ENCODE measurements at regions not wholly inside any gene's neighbourhood (a gene's known extent, or its start where the extent isn't known, plus 50 kb on each side); places are given as distances from the start of the nearest gene placed in this dataset.

DNA sequence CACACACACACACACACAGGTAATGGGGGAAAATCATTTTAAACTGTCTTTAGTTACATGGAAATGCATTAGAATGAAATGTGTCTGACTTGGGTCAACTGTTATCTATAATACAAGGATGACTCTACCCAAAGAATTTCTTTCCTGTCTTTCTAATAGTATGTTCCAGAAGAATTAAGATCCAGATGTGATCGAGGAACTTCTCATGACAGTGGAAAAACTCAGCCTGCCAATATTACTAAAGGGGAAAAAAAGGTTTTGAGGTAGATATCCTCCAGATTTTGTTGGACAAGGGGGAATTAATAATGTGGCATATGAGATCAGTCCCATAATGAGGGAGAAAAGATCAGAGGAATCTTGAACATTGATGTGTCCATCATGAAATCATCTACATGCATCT is 190.6 kb upstream of the MAP3K1 start:
- Histone ChIP-seq H3K4me3 (no peak overlapping the region), H3K36me3 (no peaks in the 10 kb centered on the region), H3K4me1 (ENCODE audit: low read depth) (no peaks in the 10 kb centered on the region), H3K9me3 (ENCODE audit: low read depth) (no peaks in the 10 kb centered on the region), H3K27me3 (no peaks in the 10 kb centered on the region), H3K27ac (no peak overlapping the region)
- no peak for DNase-seq (ENCODE audit: low read depth in 1 of 2, low spot score in 1 of 2)
- TF ChIP-seq, protein P1, sequence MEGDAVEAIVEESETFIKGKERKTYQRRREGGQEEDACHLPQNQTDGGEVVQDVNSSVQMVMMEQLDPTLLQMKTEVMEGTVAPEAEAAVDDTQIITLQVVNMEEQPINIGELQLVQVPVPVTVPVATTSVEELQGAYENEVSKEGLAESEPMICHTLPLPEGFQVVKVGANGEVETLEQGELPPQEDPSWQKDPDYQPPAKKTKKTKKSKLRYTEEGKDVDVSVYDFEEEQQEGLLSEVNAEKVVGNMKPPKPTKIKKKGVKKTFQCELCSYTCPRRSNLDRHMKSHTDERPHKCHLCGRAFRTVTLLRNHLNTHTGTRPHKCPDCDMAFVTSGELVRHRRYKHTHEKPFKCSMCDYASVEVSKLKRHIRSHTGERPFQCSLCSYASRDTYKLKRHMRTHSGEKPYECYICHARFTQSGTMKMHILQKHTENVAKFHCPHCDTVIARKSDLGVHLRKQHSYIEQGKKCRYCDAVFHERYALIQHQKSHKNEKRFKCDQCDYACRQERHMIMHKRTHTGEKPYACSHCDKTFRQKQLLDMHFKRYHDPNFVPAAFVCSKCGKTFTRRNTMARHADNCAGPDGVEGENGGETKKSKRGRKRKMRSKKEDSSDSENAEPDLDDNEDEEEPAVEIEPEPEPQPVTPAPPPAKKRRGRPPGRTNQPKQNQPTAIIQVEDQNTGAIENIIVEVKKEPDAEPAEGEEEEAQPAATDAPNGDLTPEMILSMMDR (IDR thresholded peaks at IDR 0.05; ENCODE audit: low read depth, low read length), result no peak

DNA sequence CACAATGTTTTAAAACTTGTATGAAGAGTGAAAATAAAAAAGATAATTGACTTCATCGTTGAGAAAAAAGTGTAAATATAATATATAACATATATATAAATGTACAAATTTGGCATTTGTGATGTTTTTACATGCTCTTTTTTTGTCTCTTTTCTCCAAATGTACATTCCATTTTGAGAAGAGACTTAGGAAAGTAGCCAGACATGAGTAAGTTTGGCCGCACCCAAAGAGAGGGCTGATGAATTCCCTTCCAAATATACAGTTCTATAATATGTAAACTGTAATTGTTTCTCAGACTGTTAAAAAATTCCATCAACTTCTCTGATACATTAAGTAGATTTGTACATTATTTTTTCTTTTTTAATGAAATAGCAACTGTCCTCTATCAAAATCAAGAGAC is 193.2 kb upstream of the MAP3K1 start:
- no peak for DNase-seq (ENCODE audit: low read depth in 1 of 2, low spot score in 1 of 2)
- Histone ChIP-seq H3K27me3 (no peaks in the 10 kb centered on the region), H3K9me3 (ENCODE audit: low read depth) (no peaks in the 10 kb centered on the region), H3K4me3 (no peak overlapping the region), H3K36me3 (no peaks in the 10 kb centered on the region), H3K4me1 (ENCODE audit: low read depth) (no peaks in the 10 kb centered on the region), H3K27ac (no peak overlapping the region)
- TF ChIP-seq, protein P1 (IDR thresholded peaks at IDR 0.05; ENCODE audit: low read depth, low read length), result no peak

DNA sequence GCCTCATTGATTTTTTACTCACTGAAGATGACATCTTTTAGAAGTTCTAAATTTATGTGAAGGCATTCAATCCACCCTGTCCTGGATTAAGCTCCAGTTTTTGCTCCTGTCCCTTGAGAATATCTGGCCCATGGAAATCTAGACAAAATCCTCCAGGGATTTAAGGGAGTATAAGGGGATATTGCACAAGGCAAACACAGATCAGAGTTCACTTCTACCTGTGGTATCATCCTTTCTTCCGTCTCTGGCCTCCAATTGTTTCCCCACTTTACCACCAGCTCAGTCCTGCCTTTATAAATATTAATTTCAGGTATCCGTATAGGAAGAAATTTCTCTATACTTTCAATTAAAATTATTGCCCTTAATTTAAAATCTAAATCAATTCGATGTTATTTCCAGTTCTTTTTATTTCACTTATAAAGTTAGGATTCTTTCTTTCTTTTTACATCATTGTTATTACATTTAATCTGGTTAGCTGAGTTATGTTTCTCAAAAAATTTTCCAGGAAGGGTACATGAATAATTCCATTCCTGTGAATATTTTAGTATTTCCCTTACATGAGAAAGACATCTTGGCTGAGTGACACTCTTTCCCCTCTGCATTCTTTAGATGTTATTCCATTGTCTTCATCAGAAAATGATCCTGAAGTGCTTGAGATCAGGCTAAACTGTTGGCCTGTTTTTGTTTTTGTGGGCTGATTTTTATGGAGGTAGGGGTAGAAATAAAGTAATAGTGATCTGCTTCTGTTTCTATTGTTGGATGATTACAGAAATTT is 194.3 kb upstream of the MAP3K1 start:
- DNase-seq (ENCODE audit: low read depth in 1 of 2, low spot score in 1 of 2), result peak in 1 of 2 donors; percentile 22
- TF ChIP-seq, protein P1 (IDR thresholded peaks at IDR 0.05; ENCODE audit: low read depth, low read length), result no peak
- H3K27ac ChIP-seq, result no peak overlapping the region

DNA sequence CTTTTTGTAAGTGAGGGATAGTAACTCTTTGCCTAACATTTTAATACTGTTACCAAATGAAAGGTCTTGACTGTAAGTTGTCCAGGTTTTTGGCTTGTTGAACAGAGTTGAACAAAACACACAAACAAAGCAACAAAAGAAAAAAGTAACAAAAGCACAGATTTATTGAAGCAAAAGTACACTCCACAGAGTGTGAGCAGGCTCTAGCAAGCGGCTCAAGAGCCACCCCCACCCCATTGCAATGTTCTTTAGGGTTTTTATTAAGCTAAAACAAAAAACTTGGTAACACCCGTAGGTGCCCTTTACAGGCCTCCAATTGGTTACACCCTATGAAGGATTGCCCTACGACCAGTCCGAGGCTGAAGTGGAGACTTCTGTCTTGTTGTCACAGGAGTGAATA is 197.4 kb upstream of the MAP3K1 start:
- Histone ChIP-seq H3K27ac (no peak overlapping the region), H3K36me3 (no peaks in the 10 kb centered on the region), H3K9me3 (ENCODE audit: low read depth) (no peaks in the 10 kb centered on the region), H3K4me3 (no peak overlapping the region), H3K27me3 (no peaks in the 10 kb centered on the region), H3K4me1 (ENCODE audit: low read depth) (peaks cover 14% of the 10 kb centered on the region)
- TF ChIP-seq, protein P1 (IDR thresholded peaks at IDR 0.05; ENCODE audit: low read depth, low read length), result no peak
- DNase-seq (ENCODE audit: low read depth in 1 of 2, low spot score in 1 of 2), result no peak

More for the DNA sequence above, 194.3 kb upstream of the MAP3K1 start:
- Histone ChIP-seq H3K36me3 (no peaks in the 10 kb centered on the region), H3K27me3 (no peaks in the 10 kb centered on the region), H3K4me1 (ENCODE audit: low read depth) (no peaks in the 10 kb centered on the region), H3K4me3 (no peak overlapping the region), H3K9me3 (ENCODE audit: low read depth) (no peaks in the 10 kb centered on the region)

DNA sequence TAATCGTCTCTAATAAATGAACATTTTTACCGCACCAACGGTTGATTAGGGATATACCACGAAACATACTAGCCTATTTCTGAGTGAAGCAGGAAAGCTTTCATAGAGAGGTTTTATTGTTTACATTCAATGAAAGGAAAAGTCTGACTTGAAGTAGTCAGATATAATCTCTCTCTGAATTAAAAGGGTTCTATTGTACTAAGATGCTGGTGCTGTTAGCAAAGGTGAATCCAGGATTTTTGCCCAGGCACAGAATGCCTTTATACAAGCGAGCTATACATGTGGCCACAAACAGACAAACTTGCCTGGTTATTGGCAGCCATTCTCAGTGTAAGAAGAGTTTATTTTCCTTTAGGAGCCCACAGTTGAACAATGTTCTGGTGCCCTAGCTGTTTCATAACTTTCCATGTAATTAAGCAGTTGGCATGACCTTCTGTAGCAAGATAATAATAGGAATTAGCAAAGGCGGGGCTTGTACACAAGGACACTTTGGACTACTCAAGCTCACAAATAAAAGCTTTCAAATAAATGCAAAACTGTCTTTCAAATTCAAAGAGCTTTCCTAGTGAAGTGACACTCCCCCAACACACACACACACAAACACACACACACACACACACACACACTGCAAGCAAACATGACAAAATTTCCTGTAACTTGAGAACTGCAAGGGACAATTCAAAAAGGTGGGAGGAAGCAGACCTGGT is 198.7 kb upstream of the MAP3K1 start:
- no peaks in the 10 kb centered on the region for H3K36me3 ChIP-seq
- no peak overlapping the region for H3K4me3 ChIP-seq
- H3K27me3 ChIP-seq, result no peaks in the 10 kb centered on the region
- TF ChIP-seq, protein P1 (IDR thresholded peaks at IDR 0.05; ENCODE audit: low read depth, low read length), result no peak
- DNase-seq (ENCODE audit: low read depth in 1 of 2, low spot score in 1 of 2), result no peak
- H3K9me3 ChIP-seq (ENCODE audit: low read depth), result no peaks in the 10 kb centered on the region
- peaks cover 14% of the 10 kb centered on the region for H3K4me1 ChIP-seq (ENCODE audit: low read depth)
- no peak overlapping the region for H3K27ac ChIP-seq
